Caco-2 (cell line): ENCODE measurements at regions not wholly inside any gene's neighbourhood (a gene's known extent, or its start where the extent isn't known, plus 50 kb on each side); places are given as distances from the start of the nearest gene placed in this dataset.

ENCODE experiments used
- BruUV-seq: library from RNA; stranded (reverse); fragments of 400-500 nt; replicated peaks from 2 replicates; lab custom pipeline; 2021; lab: Mats Ljungman, UMichigan
- CTCF ChIA-PET: fragments of 300-600 bp; sonication (Branson Sonifier 250); formaldehyde crosslinking; loops from one replicate; lab custom pipeline; 2022; ENCODE audit warnings: antibody characterized with exemption; lab: Charles Lee
- POLR2A ChIA-PET: fragments of 300-600 bp; sonication (Branson Sonifier 250); formaldehyde crosslinking; loops from one replicate; lab custom pipeline; 2022; ENCODE audit warnings: antibody characterized with exemption; lab: Charles Lee
- DNase-seq, 2 experiments: peaks; one replicate each; pipeline versions ENCODE4 v3.0.0 to v3.0.0-alpha.2; 2020 to 2022
- H3K27me3 ChIP-seq: replicated peaks from 2 replicates; pipeline ENCODE4 v1.6.0; 2011; ENCODE audit warnings: low read length; ENCODE audit not compliant: control insufficient read depth, insufficient read depth
- H3K36me3 ChIP-seq: 2 replicates; pipeline ENCODE4 v1.5.1; 2011; ENCODE audit warnings: low read length; ENCODE audit not compliant: control insufficient read depth, insufficient read depth
- H3K4me1 ChIP-seq: fragments of 250-450 bp; sonication (Bioruptor Pico); 2 replicates; pipeline ENCODE4 v1.5.1; 2020; ENCODE audit warnings: mild to moderate bottlenecking
- H3K4me3 ChIP-seq: 2 replicates; pipeline ENCODE4 v1.5.1; 2011; ENCODE audit warnings: low read depth, mild to moderate bottlenecking, control low read depth, low read length
- H3K9me3 ChIP-seq: fragments of 250-450 bp; sonication (Bioruptor Pico); 2 replicates; pipeline ENCODE4 v1.5.1; 2020; ENCODE audit warnings: mild to moderate bottlenecking, moderate library complexity
- H3K27ac Mint-ChIP-seq: one replicate; pipeline ENCODE4 v1.8.0; 2022; ENCODE audit warnings: mixed read lengths; ENCODE audit not compliant: unreplicated experiment
- H3K27me3 Mint-ChIP-seq: one replicate; pipeline ENCODE4 v1.8.0; 2022; ENCODE audit warnings: mixed read lengths; ENCODE audit not compliant: insufficient read depth, unreplicated experiment
- H3K36me3 Mint-ChIP-seq: one replicate; pipeline ENCODE4 v1.8.0; 2022; ENCODE audit warnings: mild to moderate bottlenecking, mixed read lengths; ENCODE audit not compliant: insufficient read depth, unreplicated experiment
- H3K4me1 Mint-ChIP-seq: one replicate; pipeline ENCODE4 v1.8.0; 2022; ENCODE audit warnings: low read depth, mixed read lengths; ENCODE audit not compliant: unreplicated experiment
- H3K4me3 Mint-ChIP-seq: one replicate; pipeline ENCODE4 v1.8.0; 2022; ENCODE audit warnings: mild to moderate bottlenecking, moderate library complexity, mixed read lengths; ENCODE audit not compliant: unreplicated experiment
- H3K9me3 Mint-ChIP-seq: one replicate; pipeline ENCODE4 v1.8.0; 2022; ENCODE audit warnings: mixed read lengths; ENCODE audit not compliant: unreplicated experiment
- CTCF ChIP-seq, 2 experiments: fragments of 200-600 bp in 1 of 2; IDR thresholded peaks; 1 replicate in 1 of 2; 2 replicates in 1 of 2; pipeline versions ENCODE4 v1.5.1 to v1.8.0; 2011 to 2022; ENCODE audit warnings: antibody characterized with exemption in 1 of 2, control low read depth in 1 of 2, inconsistent platforms in 1 of 2, low read depth in 1 of 2, low read length in 1 of 2, mild to moderate bottlenecking in 1 of 2, moderate library complexity in 1 of 2; ENCODE audit not compliant: insufficient read depth in 1 of 2, severe bottlenecking in 1 of 2, unreplicated experiment in 1 of 2
- intact Hi-C: fragments of 100-400 bp; cut with micrococcal nuclease; formaldehyde crosslinking; loops from one replicate; pipeline ENCODE4 v1.10.0; 2022; ENCODE audit not compliant: unreplicated experiment

GRCh38 chr1:8169364-8170058 lies 143.4 kb upstream of the ERRFI1 start:
- Mint-ChIP-seq H3K36me3 (peaks cover 6% of the 10 kb centered on the region), H3K27ac (peak overlapping the region; percentile 91), H3K4me1 (peaks cover 11% of the 10 kb centered on the region), H3K27me3 (no peaks in the 10 kb centered on the region), H3K9me3 (no peaks in the 10 kb centered on the region), H3K4me3 (peak overlapping the region; percentile 53)
- no peaks in the 10 kb centered on the region for H3K36me3 ChIP-seq
- TSS peak; percentile 99 for BruUV-seq
- DNase-seq: peak; percentile 72 to 82
- no peak overlapping the region for H3K4me3 ChIP-seq
- 0 out of 2 replicates have a peak, but pooled peaks cover 3% of the 10 kb centered on the region for H3K9me3 ChIP-seq
- peaks cover 27% of the 10 kb centered on the region for H3K4me1 ChIP-seq
- intact Hi-C loops: loop anchor here (1.0 to 5.0 kb wide), 4 partner anchors 13 to 142 kb away; no protein-coding TSS in a partner anchor
- TF ChIP-seq CTCF (IDR thresholded peaks at IDR 0.05; ENCODE audit: insufficient read depth in 1 of 2, low read depth in 1 of 2, low read length in 1 of 2, severe bottlenecking in 1 of 2, unreplicated experiment in 1 of 2): no peak
- CTCF ChIA-PET: interaction anchor here (0.7 to 0.8 kb wide), 2 partner anchors 90 to 144 kb away, joined by 3 to 5 read pairs; no protein-coding TSS in a partner anchor
- H3K27me3 ChIP-seq: no peaks in the 10 kb centered on the region
- POLR2A ChIA-PET: interaction anchor here (0.5 to 1.2 kb wide), 2 partner anchors 32 to 70 kb away, joined by 3 to 11 read pairs; no protein-coding TSS in a partner anchor

DNA sequence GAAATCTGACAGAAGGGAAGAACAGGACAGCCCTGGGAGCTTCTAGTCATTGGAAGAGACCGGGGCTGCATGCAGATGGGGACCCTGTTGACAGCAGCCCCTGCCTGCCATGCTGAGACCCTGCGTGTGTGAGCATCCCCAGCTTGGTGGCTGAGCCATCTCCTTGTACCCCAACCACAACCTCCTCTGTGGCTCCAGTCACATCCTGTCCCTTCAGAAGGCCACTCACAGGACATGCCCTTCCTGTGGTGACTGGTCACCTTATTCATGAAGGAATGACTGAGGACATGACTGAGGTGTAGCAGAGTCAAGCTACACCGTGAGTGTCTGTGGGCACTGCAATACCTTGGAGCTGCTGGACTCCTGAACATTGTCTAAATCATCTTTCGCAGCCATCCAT lies 141.8 kb upstream of the ERRFI1 start:
- no TSS peak for BruUV-seq

More for the DNA sequence above, 141.8 kb upstream of the ERRFI1 start:
- H3K27me3 ChIP-seq: no peaks in the 10 kb centered on the region
- DNase-seq: no peak
- Mint-ChIP-seq H3K36me3 (peaks cover 6% of the 10 kb centered on the region), H3K4me3 (no peak overlapping the region), H3K27ac (no peak overlapping the region), H3K9me3 (no peaks in the 10 kb centered on the region), H3K4me1 (peaks cover 11% of the 10 kb centered on the region), H3K27me3 (no peaks in the 10 kb centered on the region)
- intact Hi-C loops: loop anchor here (5.0 kb wide), 1 partner anchor 46 kb away; no protein-coding TSS in a partner anchor
- peaks cover 27% of the 10 kb centered on the region for H3K4me1 ChIP-seq
- no peak overlapping the region for H3K4me3 ChIP-seq
- POLR2A ChIA-PET: no interaction called here
- no peak for TF ChIP-seq CTCF (IDR thresholded peaks at IDR 0.05; ENCODE audit: insufficient read depth in 1 of 2, low read depth in 1 of 2, low read length in 1 of 2, severe bottlenecking in 1 of 2, unreplicated experiment in 1 of 2)
- CTCF ChIA-PET: no interaction called here
- H3K9me3 ChIP-seq: 0 out of 2 replicates have a peak, but pooled peaks cover 3% of the 10 kb centered on the region
- H3K36me3 ChIP-seq: no peaks in the 10 kb centered on the region
